GM12878 (cell line): ENCODE measurements at regions not wholly inside any gene's neighbourhood (a gene's known extent, or its start where the extent isn't known, plus 50 kb on each side); places are given as distances from the start of the nearest gene placed in this dataset.

Source experiments
- ATAC-seq: fragments of 200-7000 bp; cut with Tn5 transposase; 3 replicates; pipeline ENCODE4 v1.9.1; 2020; ENCODE audit warnings: mild to moderate bottlenecking, moderate library complexity
- BruUV-seq: library from RNA; stranded (reverse); fragments of 400-500 nt; replicated peaks from 2 replicates; lab custom pipeline; 2021; lab: Mats Ljungman, UMichigan
- CTCF ChIA-PET: fragments of 300-600 bp; sonication (Branson Sonifier 250); formaldehyde crosslinking; extraction: SDS; loops from one replicate; lab custom pipeline; 2021; ENCODE audit warnings: inconsistent platforms; lab: Yijun Ruan, JAX
- POLR2A ChIA-PET: fragments of 350-600 bp; formaldehyde crosslinking; extraction: SDS; loops from one replicate; lab custom pipeline; 2021; ENCODE audit warnings: inconsistent platforms; lab: Charles Lee
- RAD21 ChIA-PET: fragments of 300-600 bp; sonication (Branson Sonifier 250); formaldehyde crosslinking; loops from one replicate; lab custom pipeline; 2023; ENCODE audit warnings: antibody characterized with exemption; ENCODE audit not compliant: unreplicated experiment; lab: Charles Lee
- SMC1A ChIA-PET: fragments of 300-600 bp; sonication (Branson Sonifier 250); formaldehyde crosslinking; loops from one replicate; lab custom pipeline; 2023; ENCODE audit not compliant: unreplicated experiment, uncharacterized antibody; lab: Charles Lee
- DNase-seq: peaks from one replicate; pipeline ENCODE4 v3.0.0-alpha.2; 2011; ENCODE audit warnings: low read depth, low spot score
- FAIRE-seq: peaks from 3 replicates; lab custom pipeline; 2011; peaks lifted over from hg19 to GRCh38; lab: Jason Lieb, UNC
- H2AFZ ChIP-seq: 2 replicates; pipeline ENCODE4 v1.6.0; 2011; ENCODE audit warnings: low read depth, low read length, control low read depth; ENCODE audit not compliant: control insufficient read depth
- H3K27ac ChIP-seq: 2 replicates; pipeline ENCODE4 v1.5.1; 2011; ENCODE audit warnings: control low read depth; ENCODE audit not compliant: control insufficient read depth, insufficient read depth
- H3K27me3 ChIP-seq, 2 experiments: replicated peaks in 1 of 2; 2 replicates each; pipeline versions ENCODE4 v1.6.0 to v1.6.1; 2011; ENCODE audit warnings: low read length in 1 of 2; ENCODE audit not compliant: control insufficient read depth in 2 of 2, insufficient read depth in 2 of 2
- H3K36me3 ChIP-seq, 2 experiments: 2 replicates each; pipeline ENCODE4 v1.5.1; 2011; ENCODE audit warnings: low read length in 1 of 2; ENCODE audit not compliant: control insufficient read depth in 2 of 2, insufficient read depth in 2 of 2
- H3K4me1 ChIP-seq: 2 replicates; pipeline ENCODE4 v1.6.1; 2011; ENCODE audit warnings: mild to moderate bottlenecking, low read length, moderate library complexity, mixed read lengths; ENCODE audit not compliant: control insufficient read depth, insufficient read depth
- H3K4me2 ChIP-seq: 2 replicates; pipeline ENCODE4 v1.6.0; 2011; ENCODE audit warnings: control low read depth; ENCODE audit not compliant: control insufficient read depth, insufficient read depth
- H3K4me3 ChIP-seq: fragments of 200-600 bp; sonication (generic); 2 replicates; pipeline ENCODE4 v1.5.1; 2016
- H3K79me2 ChIP-seq: 2 replicates; pipeline ENCODE4 v1.6.0; 2011; ENCODE audit warnings: low read length; ENCODE audit not compliant: control insufficient read depth, insufficient read depth
- H3K9ac ChIP-seq: 2 replicates; pipeline ENCODE4 v1.8.0; 2011; ENCODE audit warnings: low read length, control low read depth, mixed read lengths; ENCODE audit not compliant: control insufficient read depth, insufficient read depth
- H3K9me3 ChIP-seq: replicated peaks from 3 replicates; pipeline ENCODE4 v1.5.1; 2011; ENCODE audit warnings: mild to moderate bottlenecking, low read length; ENCODE audit not compliant: control insufficient read depth, insufficient read depth
- H4K20me1 ChIP-seq: 2 replicates; pipeline ENCODE4 v1.6.0; 2011; ENCODE audit not compliant: control insufficient read depth, insufficient read depth
- BACH1 ChIP-seq: fragments of 450-650 bp; IDR thresholded peaks from 2 replicates; pipeline ENCODE4 v1.6.1; 2017; ENCODE audit warnings: mild to moderate bottlenecking, borderline replicate concordance
- EGR1 ChIP-seq, 2 experiments: IDR thresholded peaks; 1 replicate in 1 of 2; 2 replicates in 1 of 2; pipeline ENCODE4 v1.6.1; 2011 to 2012; ENCODE audit warnings: low read depth in 2 of 2, low read length in 2 of 2, borderline replicate concordance in 1 of 2, mild to moderate bottlenecking in 1 of 2, moderate library complexity in 1 of 2
- IRF3 ChIP-seq: fragments of 450-650 bp; IDR thresholded peaks from 2 replicates; pipeline ENCODE4 v1.6.1; 2014; ENCODE audit warnings: mild to moderate bottlenecking
- KAT2A ChIP-seq: conservative IDR thresholded peaks from 2 replicates; pipeline ENCODE4 v1.6.1; 2011; ENCODE audit warnings: low read depth, low read length; ENCODE audit not compliant: control insufficient read depth
- PAX8 ChIP-seq: fragments of 450-650 bp; IDR thresholded peaks from 2 replicates; pipeline ENCODE4 v1.6.1; 2017; ENCODE audit warnings: mild to moderate bottlenecking, moderate library complexity
- SPI1 ChIP-seq: IDR thresholded peaks from 2 replicates; pipeline ENCODE4 v1.6.1; 2011; ENCODE audit warnings: low read depth, mild to moderate bottlenecking, low read length, moderate library complexity, borderline replicate concordance; ENCODE audit not compliant: insufficient read depth
- TAF1 ChIP-seq: IDR thresholded peaks from 2 replicates; pipeline ENCODE4 v1.6.1; 2011; ENCODE audit warnings: mild to moderate bottlenecking, low read depth, low read length, borderline replicate concordance
- TCF7 ChIP-seq: IDR thresholded peaks from 2 replicates; pipeline ENCODE4 v1.6.1; 2014; ENCODE audit warnings: antibody characterized with exemption, borderline replicate concordance
- WGBS: methylation state at CpG from one replicate; pipeline ENCODE4 v1.1.6; 2016; ENCODE audit warnings: low lambda C conversion rate; ENCODE audit not compliant: insufficient replicate concordance, insufficient coverage; ENCODE audit errors: missing lambda C conversion rate; 5-methylcytosine and 5-hydroxymethylcytosine counted together
- in situ Hi-C: fragments of 300-500 bp; cut with MboI; formaldehyde crosslinking; loops from 9 replicates; pipeline ENCODE4 v1.14.3; 2018; ENCODE audit warnings: mixed read lengths
- intact Hi-C: fragments of 100-400 bp; cut with micrococcal nuclease; formaldehyde crosslinking; loops from one replicate; pipeline ENCODE4 v1.14.2; 2022; ENCODE audit not compliant: unreplicated experiment
- TF ChIP-seq, protein P1 (sequence below): fragments of 450-650 bp; formaldehyde crosslinking; IDR thresholded peaks from 2 replicates; pipeline ENCODE4 v1.5.0; 2022; ENCODE audit warnings: mild to moderate bottlenecking, missing genetic modification characterization

DNA sequence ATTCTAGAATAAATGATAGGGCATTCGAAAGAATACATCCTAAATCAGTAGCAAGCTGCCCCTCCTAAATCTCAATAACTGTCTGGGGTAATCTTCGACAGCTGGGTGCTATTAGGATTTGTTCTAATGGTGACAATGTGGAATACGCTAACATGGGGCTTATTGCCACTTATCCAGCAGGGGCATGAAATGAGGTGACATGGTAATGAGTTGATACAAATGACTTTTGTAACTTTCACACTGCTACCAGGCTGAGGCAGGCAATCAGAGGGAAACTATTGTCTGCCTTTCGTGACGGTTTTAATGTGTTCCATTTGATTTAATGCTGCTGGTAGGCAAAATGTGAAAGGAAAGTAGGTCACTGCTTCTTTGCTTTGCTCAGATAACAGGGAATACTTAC, 1047.4 kb upstream of the PABPC4L start:
- intact Hi-C loops, result no loop called here
- in situ Hi-C loops, result no loop called here
- TF ChIP-seq KAT2A (no peak), TCF7 (no peak), PAX8 (no peak), EGR1 (IDR thresholded peaks at IDR 0.05; ENCODE audit: borderline replicate concordance in 1 of 2, low read depth in 2 of 2, low read length in 2 of 2) (no peak), SPI1 (no peak), IRF3 (no peak)
- ChIA-PET SMC1A (no interaction called here), RAD21 (no interaction called here), CTCF (no interaction called here), POLR2A (no interaction called here)
- no peaks in the 10 kb centered on the region for H3K79me2 ChIP-seq
- H3K4me1 ChIP-seq, result no peaks in the 10 kb centered on the region
- FAIRE-seq (no peak), ATAC-seq (no peak; the same call in 2 of the 3 replicates), DNase-seq (no peak)
- H2AFZ ChIP-seq, result no peak overlapping the region
- WGBS, result 0% methylated on average over 5 of the region's 5 CpGs
- no peak overlapping the region for H3K9ac ChIP-seq
- no peaks in the 10 kb centered on the region for H3K9me3 ChIP-seq
- BruUV-seq, result no TSS peak
- no peak overlapping the region for H3K4me2 ChIP-seq
- no peak overlapping the region for H3K4me3 ChIP-seq
- H3K27ac ChIP-seq, result no peak overlapping the region
- no peaks in the 10 kb centered on the region for H4K20me1 ChIP-seq
- no peaks in the 10 kb centered on the region for H3K27me3 ChIP-seq
- no peaks in the 10 kb centered on the region for H3K36me3 ChIP-seq

DNA sequence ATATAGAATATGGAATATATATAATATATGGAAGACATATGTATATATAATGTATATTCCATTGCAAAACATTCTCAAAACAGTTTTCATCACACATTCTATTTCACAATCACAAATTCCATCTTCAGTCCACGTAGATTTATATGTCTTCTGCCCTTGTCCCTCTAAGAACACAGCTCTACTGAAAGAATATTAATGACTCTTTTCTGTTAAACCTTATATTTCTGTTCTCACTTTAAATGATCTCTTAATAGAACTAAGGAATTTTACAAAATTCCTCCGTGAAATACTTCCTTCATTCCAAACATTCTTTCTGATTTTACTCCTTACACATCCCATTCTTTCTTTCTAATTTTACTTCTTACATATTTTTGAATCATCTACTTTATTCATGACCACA, 1043.1 kb upstream of the PABPC4L start:
- H3K27ac ChIP-seq, result no peak overlapping the region
- DNase-seq, result no peak
- H3K4me1 ChIP-seq, result no peaks in the 10 kb centered on the region
- no peak overlapping the region for H3K4me2 ChIP-seq
- WGBS, result 0% methylated on average over 2 of the region's 2 CpGs
- in situ Hi-C loops, result no loop called here
- H3K9me3 ChIP-seq, result no peaks in the 10 kb centered on the region
- H3K4me3 ChIP-seq, result no peak overlapping the region
- ChIA-PET CTCF (no interaction called here), SMC1A (interaction anchor here (0.6 kb wide), 1 partner anchor 58 kb away, joined by 3 read pairs; no protein-coding TSS in a partner anchor)
- H2AFZ ChIP-seq, result no peak overlapping the region
- no peaks in the 10 kb centered on the region for H3K27me3 ChIP-seq
- TF ChIP-seq, protein P1, sequence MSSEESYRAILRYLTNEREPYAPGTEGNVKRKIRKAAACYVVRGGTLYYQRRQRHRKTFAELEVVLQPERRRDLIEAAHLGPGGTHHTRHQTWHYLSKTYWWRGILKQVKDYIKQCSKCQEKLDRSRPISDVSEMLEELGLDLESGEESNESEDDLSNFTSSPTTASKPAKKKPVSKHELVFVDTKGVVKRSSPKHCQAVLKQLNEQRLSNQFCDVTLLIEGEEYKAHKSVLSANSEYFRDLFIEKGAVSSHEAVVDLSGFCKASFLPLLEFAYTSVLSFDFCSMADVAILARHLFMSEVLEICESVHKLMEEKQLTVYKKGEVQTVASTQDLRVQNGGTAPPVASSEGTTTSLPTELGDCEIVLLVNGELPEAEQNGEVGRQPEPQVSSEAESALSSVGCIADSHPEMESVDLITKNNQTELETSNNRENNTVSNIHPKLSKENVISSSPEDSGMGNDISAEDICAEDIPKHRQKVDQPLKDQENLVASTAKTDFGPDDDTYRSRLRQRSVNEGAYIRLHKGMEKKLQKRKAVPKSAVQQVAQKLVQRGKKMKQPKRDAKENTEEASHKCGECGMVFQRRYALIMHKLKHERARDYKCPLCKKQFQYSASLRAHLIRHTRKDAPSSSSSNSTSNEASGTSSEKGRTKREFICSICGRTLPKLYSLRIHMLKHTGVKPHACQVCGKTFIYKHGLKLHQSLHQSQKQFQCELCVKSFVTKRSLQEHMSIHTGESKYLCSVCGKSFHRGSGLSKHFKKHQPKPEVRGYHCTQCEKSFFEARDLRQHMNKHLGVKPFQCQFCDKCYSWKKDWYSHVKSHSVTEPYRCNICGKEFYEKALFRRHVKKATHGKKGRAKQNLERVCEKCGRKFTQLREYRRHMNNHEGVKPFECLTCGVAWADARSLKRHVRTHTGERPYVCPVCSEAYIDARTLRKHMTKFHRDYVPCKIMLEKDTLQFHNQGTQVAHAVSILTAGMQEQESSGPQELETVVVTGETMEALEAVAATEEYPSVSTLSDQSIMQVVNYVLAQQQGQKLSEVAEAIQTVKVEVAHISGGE (CRISPR knock-in tag), result no peak
- TF ChIP-seq BACH1 (no peak), TAF1 (no peak)
- TF ChIP-seq, all 136 proteins: peak for 0
- ChIA-PET POLR2A (no interaction called here), RAD21 (no interaction called here)
- ATAC-seq, result no peak
- Histone ChIP-seq H3K36me3 (no peaks in the 10 kb centered on the region), H3K9ac (no peak overlapping the region), H3K79me2 (no peaks in the 10 kb centered on the region), H4K20me1 (no peaks in the 10 kb centered on the region)
- no TSS peak for BruUV-seq
- FAIRE-seq, result no peak
- intact Hi-C loops, result no loop called here
